NCI-H446 treated with DMSO at 0.1 percent for 48 hours (cell line): ENCODE measurements at regions not wholly inside any gene's neighbourhood (a gene's known extent, or its start where the extent isn't known, plus 50 kb on each side); places are given as distances from the start of the nearest gene placed in this dataset.
"Not testable (repeated sequence)": the region's sequence is repeated elsewhere in the genome, so short reads cannot be mapped to it uniquely, and the experiment has no call there.

Experiments used
- DNase-seq: peaks from one replicate; lab custom pipeline; 2025; lab: John Stamatoyannopoulos, UW

GRCh38 chr17:82998637-82999036 is 80.8 kb upstream of the METRNL start:
- no peak for DNase-seq

GRCh38 chr17:83000738-83001137 is 78.7 kb upstream of the METRNL start:
- DNase-seq, result no peak

- DNase-seq, result no peak
Measured at GRCh38 chr17:83002118-83002805, 77.1 kb upstream of the METRNL start.

GRCh38 chr17:83004791-83005380 is 74.5 kb upstream of the METRNL start:
- no peak for DNase-seq

GRCh38 chr17:83005639-83006038 is 73.8 kb upstream of the METRNL start:
- no peak for DNase-seq

GRCh38 chr17:83006515-83007455 is 72.6 kb upstream of the METRNL start:
- DNase-seq, result no peak

- DNase-seq, result no peak
Measured at GRCh38 chr17:83007504-83008185, 71.8 kb upstream of the METRNL start.

GRCh38 chr17:83008186-83008510 is 71.3 kb upstream of the METRNL start:
- no peak for DNase-seq

- no peak for DNase-seq
Measured at GRCh38 chr17:83008526-83008925, 70.9 kb upstream of the METRNL start.

GRCh38 chr17:83009414-83010205 is 69.8 kb upstream of the METRNL start:
- no peak for DNase-seq

- DNase-seq, result no peak
Measured at GRCh38 chr17:83010206-83011200, 68.9 kb upstream of the METRNL start.

- not testable (repeated sequence) for DNase-seq
Measured at GRCh38 chr17:83011676-83012075, 67.7 kb upstream of the METRNL start.

GRCh38 chr17:83012200-83012785 is 67.1 kb upstream of the METRNL start:
- DNase-seq, result peak; percentile 65

GRCh38 chr17:83012868-83013778 is 66.3 kb upstream of the METRNL start:
- no peak for DNase-seq

GRCh38 chr17:83013779-83014117 is 65.7 kb upstream of the METRNL start:
- DNase-seq, result no peak

GRCh38 chr17:83014297-83014696 is 65.1 kb upstream of the METRNL start:
- DNase-seq, result no peak

- no peak for DNase-seq
Measured at GRCh38 chr17:83014940-83015910, 64.2 kb upstream of the METRNL start.
